Activated CD4-positive, alpha-beta T cell treated with anti-CD3 and anti-CD28 coated beads, Interleukin-2, amount 50 U/mL, for 4 hours (primary cell): ENCODE measurements at regions not wholly inside any gene's neighbourhood (a gene's known extent, or its start where the extent isn't known, plus 50 kb on each side); places are given as distances from the start of the nearest gene placed in this dataset.
"Not testable (repeated sequence)": the region's sequence is repeated elsewhere in the genome, so short reads cannot be mapped to it uniquely, and the experiment has no call there.

Experiments
- DNase-seq, 2 experiments: peaks; one replicate each; pipeline ENCODE4 v3.0.0-alpha.2; 2020

- DNase-seq: no peak
Observed at GRCh38 chr14:86087377-86087776, 557.4 kb downstream of the FLRT2 start.

GRCh38 chr14:86086962-86087361 lies 557.0 kb downstream of the FLRT2 start:
- DNase-seq: no peak

GRCh38 chr14:86084097-86084496 lies 554.2 kb downstream of the FLRT2 start:
- no peak for DNase-seq

GRCh38 chr14:86083616-86084015 lies 553.7 kb downstream of the FLRT2 start:
- DNase-seq: no peak

- DNase-seq: no peak
Observed at GRCh38 chr14:86072116-86072894, 542.4 kb downstream of the FLRT2 start.

- no peak for DNase-seq
Observed at GRCh38 chr14:86066651-86067050, 536.7 kb downstream of the FLRT2 start.

GRCh38 chr14:86065407-86065806 lies 535.5 kb downstream of the FLRT2 start:
- DNase-seq: no peak

GRCh38 chr14:86064595-86064994 lies 534.7 kb downstream of the FLRT2 start:
- DNase-seq: not testable (repeated sequence)

GRCh38 chr14:86057018-86057667 lies 527.2 kb downstream of the FLRT2 start:
- DNase-seq: peak in 1 of 2 experiments; percentile 9

GRCh38 chr14:86055512-86056075 lies 525.6 kb downstream of the FLRT2 start:
- no peak for DNase-seq

- no peak for DNase-seq
Observed at GRCh38 chr14:86052868-86053267, 522.9 kb downstream of the FLRT2 start.

- no peak for DNase-seq
Observed at GRCh38 chr14:86050757-86051156, 520.8 kb downstream of the FLRT2 start.

GRCh38 chr14:86050072-86050683 lies 520.2 kb downstream of the FLRT2 start:
- no peak for DNase-seq

- DNase-seq: no peak
Observed at GRCh38 chr14:86039176-86039575, 509.2 kb downstream of the FLRT2 start.

GRCh38 chr14:86038387-86039042 lies 508.6 kb downstream of the FLRT2 start:
- peak; percentile 2 to 12 for DNase-seq

- no peak for DNase-seq
Observed at GRCh38 chr14:86035882-86036281, 505.9 kb downstream of the FLRT2 start.

GRCh38 chr14:86027990-86028389 lies 498.0 kb downstream of the FLRT2 start:
- no peak for DNase-seq

- DNase-seq: no peak
Observed at GRCh38 chr14:86027144-86027543, 497.2 kb downstream of the FLRT2 start.

GRCh38 chr14:86022031-86022629 lies 492.2 kb downstream of the FLRT2 start:
- DNase-seq: no peak

GRCh38 chr14:86020841-86021240 lies 490.9 kb downstream of the FLRT2 start:
- no peak for DNase-seq

- DNase-seq: no peak
Observed at GRCh38 chr14:86015941-86016340, 486.0 kb downstream of the FLRT2 start.

GRCh38 chr14:86015511-86015910 lies 485.6 kb downstream of the FLRT2 start:
- no peak for DNase-seq

GRCh38 chr14:86013641-86014040 lies 483.7 kb downstream of the FLRT2 start:
- DNase-seq: no peak
